Neural crest cell (in vitro differentiated cells): ENCODE measurements at regions not wholly inside any gene's neighbourhood (a gene's known extent, or its start where the extent isn't known, plus 50 kb on each side); places are given as distances from the start of the nearest gene placed in this dataset.

Experiments used
- DNase-seq: peaks from one replicate; pipeline ENCODE4 v3.0.0; 2021; ENCODE audit warnings: low read depth, mixed read lengths, low spot score
- H3K27ac Mint-ChIP-seq: one replicate; pipeline ENCODE4 v1.8.0; 2021; ENCODE audit warnings: mild to moderate bottlenecking, mixed read lengths; ENCODE audit not compliant: unreplicated experiment
- H3K27me3 Mint-ChIP-seq: 2 replicates; pipeline ENCODE4 v1.8.0; 2021; ENCODE audit warnings: low read depth, mild to moderate bottlenecking, mixed read lengths
- H3K36me3 Mint-ChIP-seq: 2 replicates; pipeline ENCODE4 v1.8.0; 2021; ENCODE audit warnings: low read depth, mild to moderate bottlenecking, mixed read lengths
- H3K4me1 Mint-ChIP-seq: 2 replicates; pipeline ENCODE4 v1.8.0; 2021; ENCODE audit warnings: mixed read lengths
- H3K4me3 Mint-ChIP-seq: one replicate; pipeline ENCODE4 v1.8.0; 2021; ENCODE audit warnings: mild to moderate bottlenecking, mixed read lengths
- H3K9me3 Mint-ChIP-seq: 2 replicates; pipeline ENCODE4 v1.8.0; 2021; ENCODE audit warnings: mixed read lengths
- CTCF ChIP-seq: fragments of 200-600 bp; sonication (generic); conservative IDR thresholded peaks from 2 replicates; pipeline ENCODE4 v1.5.0; 2021; ENCODE audit warnings: antibody characterized with exemption, mild to moderate bottlenecking

- no peak for DNase-seq
- Mint-ChIP-seq H3K4me1 (peaks cover 9% of the 10 kb centered on the region), H3K9me3 (no peaks in the 10 kb centered on the region), H3K36me3 (no peaks in the 10 kb centered on the region), H3K27me3 (peaks cover 6% of the 10 kb centered on the region), H3K4me3 (no peak overlapping the region), H3K27ac (no peak overlapping the region)
- TF ChIP-seq CTCF, result no peak
Measured at GRCh38 chr11:69962152-69962551, 116.0 kb upstream of the ANO1 start.

GRCh38 chr11:69963533-69964246 is 114.4 kb upstream of the ANO1 start:
- Mint-ChIP-seq H3K4me3 (no peak overlapping the region), H3K4me1 (peaks cover 9% of the 10 kb centered on the region), H3K9me3 (no peaks in the 10 kb centered on the region), H3K36me3 (no peaks in the 10 kb centered on the region), H3K27me3 (no peaks in the 10 kb centered on the region), H3K27ac (no peak overlapping the region)
- TF ChIP-seq CTCF, result no peak
- no peak for DNase-seq

GRCh38 chr11:69964247-69964643 is 113.9 kb upstream of the ANO1 start:
- H3K36me3 Mint-ChIP-seq, result no peaks in the 10 kb centered on the region
- no peaks in the 10 kb centered on the region for H3K9me3 Mint-ChIP-seq
- peaks cover 9% of the 10 kb centered on the region for H3K4me1 Mint-ChIP-seq
- TF ChIP-seq CTCF, result no peak
- H3K4me3 Mint-ChIP-seq, result no peak overlapping the region
- no peak for DNase-seq
- H3K27ac Mint-ChIP-seq, result no peak overlapping the region
- no peaks in the 10 kb centered on the region for H3K27me3 Mint-ChIP-seq

- Mint-ChIP-seq H3K36me3 (no peaks in the 10 kb centered on the region), H3K4me3 (no peak overlapping the region), H3K27me3 (no peaks in the 10 kb centered on the region), H3K9me3 (no peaks in the 10 kb centered on the region), H3K4me1 (peaks cover 18% of the 10 kb centered on the region), H3K27ac (no peak overlapping the region)
- TF ChIP-seq CTCF, result no peak
- no peak for DNase-seq
Measured at GRCh38 chr11:69965821-69966582, 112.1 kb upstream of the ANO1 start.

GRCh38 chr11:69966583-69966835 is 111.6 kb upstream of the ANO1 start:
- H3K4me1 Mint-ChIP-seq, result peaks cover 18% of the 10 kb centered on the region
- H3K4me3 Mint-ChIP-seq, result no peak overlapping the region
- H3K9me3 Mint-ChIP-seq, result no peaks in the 10 kb centered on the region
- no peaks in the 10 kb centered on the region for H3K36me3 Mint-ChIP-seq
- H3K27ac Mint-ChIP-seq, result no peak overlapping the region
- DNase-seq, result no peak
- no peaks in the 10 kb centered on the region for H3K27me3 Mint-ChIP-seq
- TF ChIP-seq CTCF, result no peak
